ENCODE measurements at regions not wholly inside any gene's neighbourhood (a gene's known extent, or its start where the extent isn't known, plus 50 kb on each side); places are given as distances from the start of the nearest gene placed in this dataset.

DNA sequence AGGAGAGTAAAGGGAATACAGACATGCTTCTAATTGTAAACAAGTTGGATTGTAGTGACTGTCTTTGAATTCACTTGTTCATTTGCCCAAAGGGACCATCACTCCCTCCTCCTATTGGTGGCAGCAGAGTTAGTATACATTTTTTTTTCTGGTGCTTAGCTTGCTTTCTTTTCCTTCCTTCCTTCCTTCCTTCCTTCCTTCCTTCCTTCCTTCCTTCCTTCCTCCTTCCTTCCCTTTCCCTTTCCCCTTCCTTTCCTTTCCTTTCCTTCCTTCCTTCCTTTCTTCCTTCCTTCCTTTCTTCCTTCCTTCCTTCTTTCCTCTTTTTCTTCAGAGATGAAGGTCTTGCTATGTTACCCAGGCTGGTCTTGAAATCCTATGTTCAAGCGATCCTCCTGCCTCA lies 94.8 kb upstream of the ATP6AP2 start:
- in situ Hi-C loops (cut with HindIII; ENCODE audit: low sequenced_read_pairs): no loop called here

GRCh38 chrX:40485102-40485826 lies 95.5 kb upstream of the ATP6AP2 start:
- in situ Hi-C loops (cut with HindIII; ENCODE audit: low sequenced_read_pairs): no loop called here

DNA sequence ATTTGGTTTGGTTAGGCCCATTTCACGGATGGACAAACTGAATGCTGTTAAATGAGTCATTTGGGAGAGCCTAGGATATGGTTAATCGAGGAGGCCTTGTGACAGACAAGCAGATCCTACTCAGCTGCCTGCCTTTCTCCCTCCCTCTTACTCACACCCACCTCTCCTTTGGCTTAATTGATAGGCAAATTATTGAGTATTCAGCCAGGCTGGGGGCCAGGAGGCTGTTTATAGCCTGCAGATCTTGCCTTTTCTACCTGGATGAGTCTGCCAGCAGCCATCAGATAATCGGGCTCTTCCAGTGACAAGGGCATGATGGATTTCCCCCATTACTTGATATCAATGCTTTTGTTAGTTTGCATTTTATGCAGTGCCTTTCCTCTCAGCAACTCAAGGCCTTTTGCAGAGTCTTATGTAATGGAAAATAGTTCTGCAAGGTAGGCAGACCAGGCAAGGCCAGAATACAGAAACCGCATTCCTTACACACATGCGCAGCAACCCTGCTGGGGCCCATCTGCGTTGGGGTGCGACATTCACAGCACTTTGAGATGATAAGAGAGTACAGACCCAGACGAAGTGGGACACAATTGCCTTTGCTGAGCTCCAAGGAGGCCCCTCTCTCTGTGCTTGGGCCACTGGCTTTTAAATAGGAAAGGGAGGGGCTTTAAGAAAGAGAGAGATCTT lies 96.2 kb upstream of the ATP6AP2 start:
- in situ Hi-C loops (cut with HindIII; ENCODE audit: low sequenced_read_pairs): no loop called here

- in situ Hi-C loops (cut with HindIII; ENCODE audit: low sequenced_read_pairs): no loop called here
These were observed 97.3 kb upstream of the ATP6AP2 start for GRCh38 chrX:40483502-40483901.

- in situ Hi-C loops (cut with HindIII; ENCODE audit: low sequenced_read_pairs): no loop called here
These were observed 100.9 kb upstream of the ATP6AP2 start for GRCh38 chrX:40479777-40480318.

- in situ Hi-C loops (cut with HindIII; ENCODE audit: low sequenced_read_pairs): no loop called here
These were observed 102.2 kb upstream of the ATP6AP2 start for GRCh38 chrX:40478474-40479065.

DNA sequence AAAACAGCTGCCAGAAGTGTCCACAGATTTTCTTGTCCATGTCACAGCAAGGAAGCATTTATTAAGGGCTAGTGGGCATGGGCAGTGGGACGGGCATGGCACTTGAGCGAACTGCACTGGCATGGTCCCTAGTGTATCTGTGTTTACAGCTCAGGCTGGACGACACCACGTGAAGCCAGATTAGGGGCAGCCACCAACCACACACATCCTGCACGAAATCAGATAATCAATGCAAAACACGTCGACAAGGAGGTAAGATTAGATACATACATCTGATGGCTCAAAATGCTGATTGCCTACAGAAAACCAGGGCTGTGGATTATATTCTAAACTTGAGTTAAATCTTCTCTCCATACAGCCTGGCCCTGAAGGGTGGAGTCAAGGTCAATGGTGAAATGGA lies 103.8 kb upstream of the ATP6AP2 start:
- in situ Hi-C loops (cut with HindIII; ENCODE audit: low sequenced_read_pairs): no loop called here

DNA sequence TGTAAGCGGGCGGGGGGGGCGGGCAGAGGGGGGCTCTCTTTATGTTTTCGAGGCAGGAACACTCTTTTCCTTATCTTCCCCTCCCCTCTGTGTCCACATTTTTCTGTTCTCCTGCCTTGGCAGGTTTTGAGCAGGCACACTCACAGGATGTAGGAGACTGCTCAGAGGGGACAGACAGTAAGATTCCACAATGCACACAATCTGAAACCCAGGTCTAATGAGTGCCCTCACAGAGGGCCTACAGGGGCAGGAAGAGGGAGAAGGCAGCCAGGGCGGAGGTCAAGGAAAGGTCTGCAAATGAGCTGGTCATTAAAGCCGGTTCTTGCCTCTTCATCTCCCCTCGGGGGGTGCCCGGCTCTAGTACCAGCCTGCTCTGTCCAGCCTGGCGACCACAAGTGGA lies 106.1 kb upstream of the ATP6AP2 start:
- in situ Hi-C loops (cut with HindIII; ENCODE audit: low sequenced_read_pairs): no loop called here

GRCh38 chrX:40474205-40474626 lies 106.6 kb upstream of the ATP6AP2 start:
- in situ Hi-C loops (cut with HindIII; ENCODE audit: low sequenced_read_pairs): no loop called here

GRCh38 chrX:40473460-40474204 lies 107.1 kb upstream of the ATP6AP2 start:
- in situ Hi-C loops (cut with HindIII; ENCODE audit: low sequenced_read_pairs): no loop called here

- in situ Hi-C loops (cut with HindIII; ENCODE audit: low sequenced_read_pairs): no loop called here
These were observed 108.7 kb upstream of the ATP6AP2 start for GRCh38 chrX:40471965-40472648.

DNA sequence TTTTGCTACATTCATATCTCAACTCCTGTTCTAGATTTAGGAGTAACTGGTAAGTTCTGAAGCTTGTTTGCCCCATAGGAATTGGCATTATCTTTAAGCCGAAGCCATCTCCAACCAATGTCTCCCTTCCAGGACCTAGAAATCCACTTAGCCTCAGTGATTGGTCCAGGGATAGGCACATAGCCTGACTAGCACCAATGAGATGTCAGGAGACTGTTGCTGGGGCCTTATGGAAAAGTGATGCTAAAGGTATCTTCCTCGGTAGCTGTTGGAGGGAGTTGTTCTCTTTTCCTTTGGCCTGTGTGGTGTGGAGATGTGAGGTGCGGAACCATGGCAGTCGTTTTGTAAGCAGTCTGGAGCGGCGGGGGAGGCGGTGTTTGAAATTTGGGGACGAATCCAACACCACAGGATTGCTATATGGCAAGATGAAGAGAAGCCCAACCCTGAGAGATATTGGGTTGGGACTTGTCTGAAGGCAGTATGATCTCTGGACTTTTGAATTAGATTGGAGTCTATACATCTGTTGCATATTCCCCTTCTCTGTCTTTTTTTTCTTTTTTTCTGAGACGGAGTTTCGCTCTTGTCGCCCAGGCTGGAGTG lies 109.8 kb upstream of the ATP6AP2 start:
- in situ Hi-C loops (cut with HindIII; ENCODE audit: low sequenced_read_pairs): no loop called here

DNA sequence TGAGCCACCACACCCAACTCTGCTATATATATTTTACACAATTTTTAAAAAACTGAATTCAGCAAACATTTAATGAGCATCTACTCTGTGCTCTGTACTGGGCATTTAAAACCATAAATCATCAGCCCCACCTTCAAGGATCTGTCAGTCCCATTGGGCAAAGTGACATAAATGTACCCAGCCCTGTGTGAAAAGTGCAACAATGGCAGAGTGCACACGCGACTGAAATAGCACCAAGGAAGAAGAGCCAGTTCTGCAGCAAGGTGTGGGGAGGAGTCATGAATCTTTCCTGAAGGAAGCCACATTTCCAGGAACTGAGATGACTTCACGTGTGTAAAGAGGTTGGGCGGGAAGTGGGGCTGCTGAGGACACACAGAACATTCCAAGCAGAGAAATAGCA lies 111.5 kb upstream of the ATP6AP2 start:
- in situ Hi-C loops (cut with HindIII; ENCODE audit: low sequenced_read_pairs): loop anchor here (5.0 kb wide), 1 partner anchor 53 kb away; no protein-coding TSS in a partner anchor

- in situ Hi-C loops (cut with HindIII; ENCODE audit: low sequenced_read_pairs): loop anchor here (5.0 kb wide), 1 partner anchor 54 kb away; no protein-coding TSS in a partner anchor
These were observed 112.5 kb upstream of the ATP6AP2 start for GRCh38 chrX:40468033-40468846.

GRCh38 chrX:40467454-40467853 lies 113.3 kb upstream of the ATP6AP2 start:
- in situ Hi-C loops (cut with HindIII; ENCODE audit: low sequenced_read_pairs): loop anchor here (5.0 kb wide), 1 partner anchor 55 kb away; no protein-coding TSS in a partner anchor

GRCh38 chrX:40465735-40466551 lies 114.8 kb upstream of the ATP6AP2 start:
- in situ Hi-C loops (cut with HindIII; ENCODE audit: low sequenced_read_pairs): loop anchor here (5.0 kb wide), 1 partner anchor 56 kb away; no protein-coding TSS in a partner anchor

- in situ Hi-C loops (cut with HindIII; ENCODE audit: low sequenced_read_pairs): no loop called here
These were observed 118.0 kb upstream of the ATP6AP2 start for GRCh38 chrX:40462795-40463194.

DNA sequence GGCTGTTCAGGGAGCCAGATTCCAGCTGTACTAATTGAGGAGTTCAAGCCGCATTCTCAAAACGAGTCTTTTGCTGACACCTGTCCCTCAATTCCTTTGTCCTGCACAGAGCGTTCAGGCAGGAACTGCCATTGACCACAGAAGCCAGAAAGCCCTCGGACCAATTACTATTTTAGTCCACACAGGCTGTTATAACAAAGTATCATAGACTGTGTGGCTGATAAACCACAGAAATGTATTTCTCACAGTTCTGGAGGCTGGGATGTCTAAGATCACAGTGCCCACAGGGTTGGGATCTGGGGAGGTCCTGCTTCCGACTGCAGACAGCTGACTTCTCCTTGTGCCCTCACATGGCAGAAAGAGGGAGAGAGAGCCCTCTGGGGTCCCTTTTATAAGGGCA lies 119.8 kb upstream of the ATP6AP2 start:
- in situ Hi-C loops (cut with HindIII; ENCODE audit: low sequenced_read_pairs): no loop called here
